ENCODE measurements at regions not wholly inside any gene's neighbourhood (a gene's known extent, or its start where the extent isn't known, plus 50 kb on each side); places are given as distances from the start of the nearest gene placed in this dataset.

GRCh38 chr12:125509195-125509594, 444.0 kb downstream of the AACS start:
- Histone ChIP-seq H3K9me3 (no peaks in the 10 kb centered on the region), H3K27ac (no peak overlapping the region), H3K36me3 (no peaks in the 10 kb centered on the region), H3K4me3 (no peak overlapping the region), H3K4me1 (no peaks in the 10 kb centered on the region), H3K27me3 (no peaks in the 10 kb centered on the region)
- DNase-seq: no peak
- TF ChIP-seq, protein P1, sequence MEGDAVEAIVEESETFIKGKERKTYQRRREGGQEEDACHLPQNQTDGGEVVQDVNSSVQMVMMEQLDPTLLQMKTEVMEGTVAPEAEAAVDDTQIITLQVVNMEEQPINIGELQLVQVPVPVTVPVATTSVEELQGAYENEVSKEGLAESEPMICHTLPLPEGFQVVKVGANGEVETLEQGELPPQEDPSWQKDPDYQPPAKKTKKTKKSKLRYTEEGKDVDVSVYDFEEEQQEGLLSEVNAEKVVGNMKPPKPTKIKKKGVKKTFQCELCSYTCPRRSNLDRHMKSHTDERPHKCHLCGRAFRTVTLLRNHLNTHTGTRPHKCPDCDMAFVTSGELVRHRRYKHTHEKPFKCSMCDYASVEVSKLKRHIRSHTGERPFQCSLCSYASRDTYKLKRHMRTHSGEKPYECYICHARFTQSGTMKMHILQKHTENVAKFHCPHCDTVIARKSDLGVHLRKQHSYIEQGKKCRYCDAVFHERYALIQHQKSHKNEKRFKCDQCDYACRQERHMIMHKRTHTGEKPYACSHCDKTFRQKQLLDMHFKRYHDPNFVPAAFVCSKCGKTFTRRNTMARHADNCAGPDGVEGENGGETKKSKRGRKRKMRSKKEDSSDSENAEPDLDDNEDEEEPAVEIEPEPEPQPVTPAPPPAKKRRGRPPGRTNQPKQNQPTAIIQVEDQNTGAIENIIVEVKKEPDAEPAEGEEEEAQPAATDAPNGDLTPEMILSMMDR (IDR thresholded peaks at IDR 0.05): no peak
- no peak for TF ChIP-seq POLR2A (IDR thresholded peaks at IDR 0.05)

- DNase-seq: no peak
- TF ChIP-seq, protein P1 (IDR thresholded peaks at IDR 0.05): no peak
- TF ChIP-seq POLR2A (IDR thresholded peaks at IDR 0.05): no peak
- H3K27ac ChIP-seq: no peak overlapping the region
- no peak overlapping the region for H3K4me3 ChIP-seq
- no peaks in the 10 kb centered on the region for H3K27me3 ChIP-seq
- no peaks in the 10 kb centered on the region for H3K36me3 ChIP-seq
- H3K9me3 ChIP-seq: no peaks in the 10 kb centered on the region
- no peaks in the 10 kb centered on the region for H3K4me1 ChIP-seq
Measured at GRCh38 chr12:125512541-125513298, 447.5 kb downstream of the AACS start.

DNA sequence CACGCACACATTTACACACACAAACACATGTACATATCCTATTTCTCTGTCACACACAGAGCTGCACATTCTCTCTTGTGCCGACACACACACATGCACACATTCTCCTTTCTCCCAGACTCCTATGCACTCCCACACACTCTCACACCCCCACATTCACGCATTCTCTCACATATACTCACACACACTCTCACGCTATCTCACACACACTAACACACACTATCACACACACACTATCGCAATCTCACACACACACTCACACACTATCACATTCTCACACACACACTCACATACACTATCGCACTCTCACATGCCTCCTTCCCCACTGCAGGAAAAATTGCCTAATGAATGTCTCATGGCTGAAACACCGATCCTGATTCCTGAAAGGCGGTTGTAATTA, 450.7 kb downstream of the AACS start:
- no peaks in the 10 kb centered on the region for H3K27me3 ChIP-seq
- no peaks in the 10 kb centered on the region for H3K9me3 ChIP-seq
- H3K27ac ChIP-seq: no peak overlapping the region
- H3K36me3 ChIP-seq: no peaks in the 10 kb centered on the region
- H3K4me1 ChIP-seq: no peaks in the 10 kb centered on the region
- TF ChIP-seq, protein P1 (IDR thresholded peaks at IDR 0.05): no peak
- no peak for TF ChIP-seq POLR2A (IDR thresholded peaks at IDR 0.05)
- no peak for DNase-seq
- H3K4me3 ChIP-seq: no peak overlapping the region

- DNase-seq: no peak
- no peaks in the 10 kb centered on the region for H3K27me3 ChIP-seq
- H3K27ac ChIP-seq: no peak overlapping the region
- H3K4me3 ChIP-seq: no peak overlapping the region
- H3K4me1 ChIP-seq: no peaks in the 10 kb centered on the region
- no peak for TF ChIP-seq POLR2A (IDR thresholded peaks at IDR 0.05)
- TF ChIP-seq, protein P1 (IDR thresholded peaks at IDR 0.05): no peak
- no peaks in the 10 kb centered on the region for H3K36me3 ChIP-seq
- H3K9me3 ChIP-seq: peaks cover 0 to 6% (median 0%) of the 10 kb centered on the region in 4 donors
Measured at GRCh38 chr12:125518074-125518473, 452.8 kb downstream of the AACS start.

DNA sequence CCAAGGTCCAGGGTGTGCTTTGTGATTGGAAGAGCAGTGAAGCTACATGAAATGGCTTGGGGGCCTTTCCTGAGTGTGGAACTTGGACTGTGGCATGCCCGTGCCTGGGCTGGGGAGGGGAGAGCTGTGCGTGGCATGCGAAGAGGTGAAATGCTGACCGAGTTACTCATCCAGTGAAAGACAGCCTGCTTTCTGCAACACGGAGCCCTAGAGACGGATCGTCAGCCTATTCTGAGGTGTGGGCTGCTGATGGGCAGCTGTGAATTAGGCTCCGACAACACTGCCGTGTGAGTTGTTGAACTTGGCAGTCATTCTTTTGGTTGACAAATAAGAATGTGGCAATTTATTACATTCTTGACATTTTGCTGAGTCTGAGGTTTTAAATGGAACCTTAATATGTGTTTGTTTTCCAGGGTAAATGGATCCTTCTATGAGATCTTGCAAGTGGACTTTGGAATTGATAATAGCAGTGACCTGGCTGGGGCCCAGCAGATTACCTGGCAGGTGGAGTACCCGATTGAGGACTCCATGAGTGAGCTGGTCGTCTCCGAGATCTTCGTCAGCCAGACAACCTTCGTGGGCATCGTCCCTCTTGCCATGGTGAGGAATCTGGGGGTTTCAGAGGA, 453.9 kb downstream of the AACS start:
- H3K4me3 ChIP-seq: no peak overlapping the region
- DNase-seq: no peak
- H3K27me3 ChIP-seq: no peaks in the 10 kb centered on the region
- TF ChIP-seq, protein P1 (IDR thresholded peaks at IDR 0.05): no peak
- TF ChIP-seq POLR2A (IDR thresholded peaks at IDR 0.05): no peak
- H3K4me1 ChIP-seq: no peaks in the 10 kb centered on the region
- no peak overlapping the region for H3K27ac ChIP-seq
- peaks cover 0 to 6% (median 0%) of the 10 kb centered on the region in 4 donors for H3K9me3 ChIP-seq
- no peaks in the 10 kb centered on the region for H3K36me3 ChIP-seq
